HepG2 (cell line): ENCODE measurements at regions not wholly inside any gene's neighbourhood (a gene's known extent, or its start where the extent isn't known, plus 50 kb on each side); places are given as distances from the start of the nearest gene placed in this dataset.

Source experiments
- ATF7 ChIP-seq, 2 experiments: fragments of 450-650 bp in 1 of 2; sonication (generic) in 1 of 2; formaldehyde crosslinking in 1 of 2; IDR thresholded peaks; 2 replicates each; pipeline versions ENCODE4 v1.4.0 to v1.6.1; 2016 to 2020; ENCODE audit warnings: antibody characterized with exemption in 1 of 2, mild to moderate bottlenecking in 1 of 2, missing genetic modification reagents in 1 of 2
- ETS1 ChIP-seq: sonication (generic); formaldehyde crosslinking; IDR thresholded peaks from 2 replicates; pipeline ENCODE4 v1.4.0; 2020; ENCODE audit warnings: missing genetic modification reagents
- GATAD1 ChIP-seq: IDR thresholded peaks from 2 replicates; pipeline ENCODE4 v1.6.1; 2016; ENCODE audit warnings: missing genetic modification reagents, missing compliant biosample characterization
- NONO ChIP-seq, 2 experiments: fragments of 450-650 bp in 1 of 2; sonication (generic) in 1 of 2; formaldehyde crosslinking in 1 of 2; IDR thresholded peaks in 1 of 2; conservative IDR thresholded peaks in 1 of 2; 2 replicates each; pipeline versions ENCODE4 v1.6.1 to v1.8.0; 2017 to 2022; ENCODE audit warnings: mild to moderate bottlenecking in 1 of 2, missing genetic modification reagents in 1 of 2, moderate library complexity in 1 of 2
- NPAS2 ChIP-seq: sonication (generic); formaldehyde crosslinking; IDR thresholded peaks from 2 replicates; pipeline ENCODE4 v1.8.0; 2022; ENCODE audit warnings: mild to moderate bottlenecking, missing genetic modification reagents, borderline replicate concordance
- PAF1 ChIP-seq: IDR thresholded peaks from 2 replicates; pipeline ENCODE4 v1.6.1; 2016; ENCODE audit warnings: missing genetic modification reagents, missing compliant biosample characterization
- POLR2A ChIP-seq, 2 experiments: IDR thresholded peaks; 2 replicates each; pipeline ENCODE4 v1.6.1; 2011; ENCODE audit warnings: low read depth in 2 of 2, low read length in 2 of 2, mild to moderate bottlenecking in 1 of 2, moderate library complexity in 1 of 2; ENCODE audit not compliant: insufficient read depth in 1 of 2
- THAP8 ChIP-seq: sonication (generic); formaldehyde crosslinking; IDR thresholded peaks from 2 replicates; pipeline ENCODE4 v1.5.1; 2020; ENCODE audit warnings: missing genetic modification reagents, mild to moderate bottlenecking, borderline replicate concordance
- ZBTB38 ChIP-seq: sonication (generic); formaldehyde crosslinking; IDR thresholded peaks from 2 replicates; pipeline ENCODE4 v1.5.1; 2020; ENCODE audit warnings: mild to moderate bottlenecking, missing genetic modification reagents
- ZHX2 ChIP-seq, 2 experiments: sonication (generic) in 1 of 2; formaldehyde crosslinking in 1 of 2; IDR thresholded peaks; 2 replicates each; pipeline versions ENCODE4 v1.6.1 to v1.9.0; 2014 to 2022; ENCODE audit warnings: antibody characterized with exemption in 1 of 2, borderline replicate concordance in 1 of 2, inconsistent platforms in 1 of 2, low read depth in 1 of 2, missing genetic modification reagents in 1 of 2
- ZNF121 ChIP-seq: sonication (generic); formaldehyde crosslinking; IDR thresholded peaks from 2 replicates; pipeline ENCODE4 v1.5.0; 2020; ENCODE audit warnings: mild to moderate bottlenecking, missing genetic modification reagents
- ZNF18 ChIP-seq: sonication (generic); formaldehyde crosslinking; IDR thresholded peaks from 2 replicates; pipeline ENCODE4 v1.8.0; 2022; ENCODE audit warnings: mild to moderate bottlenecking, missing genetic modification reagents; ENCODE audit not compliant: insufficient replicate concordance
- ZNF292 ChIP-seq: sonication (generic); formaldehyde crosslinking; IDR thresholded peaks from 2 replicates; pipeline ENCODE4 v1.8.1; 2022; ENCODE audit warnings: mild to moderate bottlenecking, low read depth, missing genetic modification reagents, borderline replicate concordance
- ZNF503 ChIP-seq: sonication (generic); formaldehyde crosslinking; IDR thresholded peaks from 2 replicates; pipeline ENCODE4 v1.4.0; 2020; ENCODE audit warnings: missing genetic modification reagents
- ZNF572 ChIP-seq: sonication (generic); formaldehyde crosslinking; IDR thresholded peaks from 2 replicates; pipeline ENCODE4 v1.5.1; 2020; ENCODE audit warnings: mild to moderate bottlenecking, missing genetic modification reagents
- ZNF607 ChIP-seq: sonication (generic); formaldehyde crosslinking; IDR thresholded peaks from 2 replicates; pipeline ENCODE4 v1.5.1; 2020; ENCODE audit warnings: missing genetic modification reagents, mild to moderate bottlenecking, borderline replicate concordance
- ZNF75D ChIP-seq: sonication (generic); formaldehyde crosslinking; IDR thresholded peaks from 2 replicates; pipeline ENCODE4 v1.8.1; 2023; ENCODE audit warnings: missing genetic modification reagents, mild to moderate bottlenecking, borderline replicate concordance
- ZNF792 ChIP-seq: IDR thresholded peaks from 2 replicates; pipeline ENCODE4 v1.6.1; 2016

- TF ChIP-seq ZHX2 (IDR thresholded peaks at IDR 0.05; ENCODE audit: low read depth) = no peak
- no peak for TF ChIP-seq ZHX2 (CRISPR knock-in tag; IDR thresholded peaks at IDR 0.05; ENCODE audit: borderline replicate concordance)
- no peak for TF ChIP-seq PAF1
- no peak for TF ChIP-seq ATF7 (IDR thresholded peaks at IDR 0.05)
- TF ChIP-seq ATF7 (CRISPR knock-in tag; IDR thresholded peaks at IDR 0.05) = no peak
- no peak for TF ChIP-seq ETS1 (CRISPR knock-in tag)
- no peak for TF ChIP-seq NONO (IDR thresholded peaks at IDR 0.05)
- no peak for TF ChIP-seq NONO (CRISPR knock-in tag; conservative IDR thresholded peaks at IDR 0.05)
- no peak for TF ChIP-seq THAP8 (CRISPR knock-in tag)
- TF ChIP-seq POLR2A (IDR thresholded peaks at IDR 0.05; ENCODE audit: insufficient read depth in 1 of 2, low read depth in 2 of 2, low read length in 2 of 2) = no peak
- no peak for TF ChIP-seq ZNF18 (CRISPR knock-in tag)
- TF ChIP-seq GATAD1 (CRISPR knock-in tag) = no peak
- no peak for TF ChIP-seq ZBTB38 (CRISPR knock-in tag)
- no peak for TF ChIP-seq NPAS2 (CRISPR knock-in tag)
- TF ChIP-seq ZNF792 (CRISPR knock-in tag) = no peak
- TF ChIP-seq ZNF121 (CRISPR knock-in tag) = no peak
- no peak for TF ChIP-seq ZNF607 (CRISPR knock-in tag)
- TF ChIP-seq ZNF292 = peak; percentile 89; the same call in 1 of the 2 replicates
- no peak for TF ChIP-seq ZNF572 (CRISPR knock-in tag)
- TF ChIP-seq ZNF75D (CRISPR knock-in tag) = no peak
- TF ChIP-seq ZNF503 = no peak
These were observed 115.6 kb downstream of the SIK1 start (continued) for GRCh38 chr21:43311301-43311817.
